ENCODE measurements at regions not wholly inside any gene's neighbourhood (a gene's known extent, or its start where the extent isn't known, plus 50 kb on each side); places are given as distances from the start of the nearest gene placed in this dataset.
A peak's percentile ranks its signal among the peaks of the same experiment; 100 is the strongest.

- TF ChIP-seq HDAC2 (IDR thresholded peaks at IDR 0.05) (no peak), CTCF (IDR thresholded peaks at IDR 0.05) (no peak)
These were observed 124.6 kb downstream of the SOCS6 start (continued) for GRCh38 chr18:70413455-70413854.

DNA sequence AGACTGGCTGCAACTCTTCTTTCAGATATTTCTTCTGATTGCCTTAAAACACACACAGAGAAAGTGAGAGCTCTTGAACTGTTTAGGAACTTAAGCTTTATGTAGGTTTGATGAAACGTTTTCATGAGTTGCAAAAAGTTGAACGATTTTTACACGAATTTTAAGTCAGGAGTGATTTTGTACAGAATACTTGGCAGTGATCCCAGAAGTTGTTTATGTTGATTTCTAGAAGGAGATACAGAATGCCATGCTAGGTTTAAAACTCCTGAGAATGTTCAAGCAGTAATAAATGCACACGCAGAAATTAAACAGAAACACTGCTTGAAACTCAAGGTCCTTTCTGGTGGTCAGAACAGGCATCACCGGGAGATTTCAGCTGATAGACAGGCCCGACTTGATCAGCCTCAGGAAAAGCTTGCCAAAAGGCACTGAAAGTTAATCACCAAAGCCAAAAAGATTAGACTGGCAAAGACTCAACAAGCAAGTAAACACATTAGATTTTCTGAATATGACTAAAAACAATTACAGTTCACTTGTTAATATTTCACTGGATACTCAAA, 123.1 kb downstream of the SOCS6 start:
- CTCF ChIA-PET = interaction anchor here (1.1 to 2.5 kb wide), 2 partner anchors 29 to 55 kb away, joined by 3 to 6 read pairs; no protein-coding TSS in a partner anchor
- H3K9me3 ChIP-seq = no peaks in the 10 kb centered on the region
- no peak overlapping the region for H3K4me3 ChIP-seq
- FAIRE-seq (no peak), ATAC-seq (peak; percentile 70 to 85; a peak in 4 of 6 replicates), DNase-seq (ENCODE audit: low read depth in 1 of 2, low spot score in 1 of 2) (peak in 1 of 2 experiments; percentile 61)
- H3K4me2 ChIP-seq = peak overlapping the region; percentile 70
- TF ChIP-seq FOSL2 (IDR thresholded peaks at IDR 0.05) (no peak), FOSL2 (CRISPR knock-in tag; IDR thresholded peaks at IDR 0.05) (no peak), JUN (IDR thresholded peaks at IDR 0.05) (no peak), MYC (IDR thresholded peaks at IDR 0.05; ENCODE audit: borderline replicate concordance, low read length) (no peak), HEYL (CRISPR knock-in tag; IDR thresholded peaks at IDR 0.05) (no peak), TFCP2L1 (CRISPR knock-in tag; IDR thresholded peaks at IDR 0.05) (no peak), ZNF302 (CRISPR knock-in tag; IDR thresholded peaks at IDR 0.05) (no peak), SREBF2 (IDR thresholded peaks at IDR 0.05) (no peak), RFX5 (IDR thresholded peaks at IDR 0.05) (no peak), HOXB5 (CRISPR knock-in tag; IDR thresholded peaks at IDR 0.05) (no peak), CEBPB (IDR thresholded peaks at IDR 0.05) (no peak), PHF8 (IDR thresholded peaks at IDR 0.05; ENCODE audit: borderline replicate concordance, low read depth) (no peak), HOXA7 (CRISPR knock-in tag; IDR thresholded peaks at IDR 0.05) (no peak), ESRRA (IDR thresholded peaks at IDR 0.05; ENCODE audit: borderline replicate concordance, low read length) (no peak), KDM1A (IDR thresholded peaks at IDR 0.05; ENCODE audit: low read depth) (no peak), RCOR1 (IDR thresholded peaks at IDR 0.05; ENCODE audit: low read depth, low read length) (no peak), NFE2L2 (conservative IDR thresholded peaks at IDR 0.05; ENCODE audit: low read length) (no peak), ZFP36 (IDR thresholded peaks at IDR 0.05; ENCODE audit: borderline replicate concordance, partially characterized antibody) (no peak), HOXB13 (CRISPR knock-in tag; IDR thresholded peaks at IDR 0.05; ENCODE audit: low read depth) (no peak), CHD4 (IDR thresholded peaks at IDR 0.05; ENCODE audit: borderline replicate concordance) (no peak)
- TF ChIP-seq, protein P1, sequence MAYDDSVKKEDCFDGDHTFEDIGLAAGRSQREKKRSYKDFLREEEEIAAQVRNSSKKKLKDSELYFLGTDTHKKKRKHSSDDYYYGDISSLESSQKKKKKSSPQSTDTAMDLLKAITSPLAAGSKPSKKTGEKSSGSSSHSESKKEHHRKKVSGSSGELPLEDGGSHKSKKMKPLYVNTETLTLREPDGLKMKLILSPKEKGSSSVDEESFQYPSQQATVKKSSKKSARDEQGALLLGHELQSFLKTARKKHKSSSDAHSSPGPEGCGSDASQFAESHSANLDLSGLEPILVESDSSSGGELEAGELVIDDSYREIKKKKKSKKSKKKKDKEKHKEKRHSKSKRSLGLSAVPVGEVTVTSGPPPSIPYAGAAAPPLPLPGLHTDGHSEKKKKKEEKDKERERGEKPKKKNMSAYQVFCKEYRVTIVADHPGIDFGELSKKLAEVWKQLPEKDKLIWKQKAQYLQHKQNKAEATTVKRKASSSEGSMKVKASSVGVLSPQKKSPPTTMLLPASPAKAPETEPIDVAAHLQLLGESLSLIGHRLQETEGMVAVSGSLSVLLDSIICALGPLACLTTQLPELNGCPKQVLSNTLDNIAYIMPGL (CRISPR knock-in tag; IDR thresholded peaks at IDR 0.05; ENCODE audit: borderline replicate concordance) = no peak
- peaks cover 32% of the 10 kb centered on the region for H3K4me1 ChIP-seq
- H3K27ac ChIP-seq = peak overlapping the region; percentile 73 to 90
- WGBS (ENCODE audit: missing lambda C conversion rate) = 15% methylated on average over 6 of the region's 6 CpGs
- POLR2A ChIA-PET = interaction anchor here (1.8 kb wide), 1 partner anchor 28 kb away, joined by 5 read pairs; no protein-coding TSS in a partner anchor

GRCh38 chr18:70411307-70411706, 122.5 kb downstream of the SOCS6 start:
- WGBS (ENCODE audit: missing lambda C conversion rate) = 95% methylated on average over 2 of the region's 2 CpGs
- Histone ChIP-seq H3K4me3 (no peak overlapping the region), H3K4me2 (no peak overlapping the region; the same call in 2 of the 3 replicates), H3K27ac (peak overlapping the region; percentile 73 to 90), H3K9me3 (no peaks in the 10 kb centered on the region), H3K4me1 (peaks cover 32% of the 10 kb centered on the region)
- DNase-seq (ENCODE audit: low read depth in 1 of 2, low spot score in 1 of 2) (no peak), FAIRE-seq (no peak), ATAC-seq (peak in 1 of 2 experiments; percentile 43; a peak in 2 of 6 replicates)
- CTCF ChIA-PET = interaction anchor here (1.1 to 2.5 kb wide), 2 partner anchors 29 to 54 kb away, joined by 3 to 6 read pairs; no protein-coding TSS in a partner anchor
- TF ChIP-seq, protein P2, sequence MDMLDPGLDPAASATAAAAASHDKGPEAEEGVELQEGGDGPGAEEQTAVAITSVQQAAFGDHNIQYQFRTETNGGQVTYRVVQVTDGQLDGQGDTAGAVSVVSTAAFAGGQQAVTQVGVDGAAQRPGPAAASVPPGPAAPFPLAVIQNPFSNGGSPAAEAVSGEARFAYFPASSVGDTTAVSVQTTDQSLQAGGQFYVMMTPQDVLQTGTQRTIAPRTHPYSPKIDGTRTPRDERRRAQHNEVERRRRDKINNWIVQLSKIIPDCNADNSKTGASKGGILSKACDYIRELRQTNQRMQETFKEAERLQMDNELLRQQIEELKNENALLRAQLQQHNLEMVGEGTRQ (IDR thresholded peaks at IDR 0.05) = no peak
- TF ChIP-seq ZC3H11A (IDR thresholded peaks at IDR 0.05) = no peak
- TF ChIP-seq BHLHE40 (IDR thresholded peaks at IDR 0.05; ENCODE audit: low read depth, low read length) = no peak
- no peak for TF ChIP-seq MAZ (IDR thresholded peaks at IDR 0.05; ENCODE audit: borderline replicate concordance, low read depth, low read length)
- TF ChIP-seq KDM1A (IDR thresholded peaks at IDR 0.05; ENCODE audit: low read depth) = no peak
- TF ChIP-seq SREBF2 (IDR thresholded peaks at IDR 0.05) = no peak
- TF ChIP-seq HOXA7 (CRISPR knock-in tag; IDR thresholded peaks at IDR 0.05) = no peak
- POLR2A ChIA-PET = interaction anchor here (1.8 kb wide), 1 partner anchor 27 kb away, joined by 5 read pairs; no protein-coding TSS in a partner anchor
